K562 (cell line): ENCODE measurements at regions not wholly inside any gene's neighbourhood (a gene's known extent, or its start where the extent isn't known, plus 50 kb on each side); places are given as distances from the start of the nearest gene placed in this dataset.

ENCODE experiments used
- CEBPB ChIP-seq: fragments of 450-650 bp; IDR thresholded peaks from 2 replicates; pipeline ENCODE4 v1.6.1; 2016; ENCODE audit warnings: missing genetic modification characterization, missing compliant biosample characterization
- MYC ChIP-seq, 2 experiments: fragments of 250-450 bp in 1 of 2; sonication (Bioruptor Pico) in 1 of 2; IDR thresholded peaks; 2 replicates each; pipeline versions ENCODE4 v1.5.1 to v1.6.1; 2012 to 2021; ENCODE audit warnings: low read depth in 2 of 2, borderline replicate concordance in 1 of 2, improper control_type of control experiment in 1 of 2, low read length in 1 of 2, mild to moderate bottlenecking in 1 of 2, moderate library complexity in 1 of 2

GRCh38 chr5:26763215-26763614, 275.2 kb downstream of the CDH9 start:
- TF ChIP-seq CEBPB (tag) (no peak), MYC (IDR thresholded peaks at IDR 0.05; ENCODE audit: low read depth, low read length) (no peak), MYC (CRISPR knock-in tag; IDR thresholded peaks at IDR 0.05; ENCODE audit: borderline replicate concordance, low read depth) (no peak)
